GM19395 (cell line): ENCODE measurements at regions not wholly inside any gene's neighbourhood (a gene's known extent, or its start where the extent isn't known, plus 50 kb on each side); places are given as distances from the start of the nearest gene placed in this dataset.

Experiments
- ATAC-seq: cut with Tn5 transposase; IDR thresholded peaks from one replicate; pipeline ENCODE4 v1.9.1; 2021; ENCODE audit warnings: mild to moderate bottlenecking, moderate library complexity; ENCODE audit not compliant: unreplicated experiment

DNA sequence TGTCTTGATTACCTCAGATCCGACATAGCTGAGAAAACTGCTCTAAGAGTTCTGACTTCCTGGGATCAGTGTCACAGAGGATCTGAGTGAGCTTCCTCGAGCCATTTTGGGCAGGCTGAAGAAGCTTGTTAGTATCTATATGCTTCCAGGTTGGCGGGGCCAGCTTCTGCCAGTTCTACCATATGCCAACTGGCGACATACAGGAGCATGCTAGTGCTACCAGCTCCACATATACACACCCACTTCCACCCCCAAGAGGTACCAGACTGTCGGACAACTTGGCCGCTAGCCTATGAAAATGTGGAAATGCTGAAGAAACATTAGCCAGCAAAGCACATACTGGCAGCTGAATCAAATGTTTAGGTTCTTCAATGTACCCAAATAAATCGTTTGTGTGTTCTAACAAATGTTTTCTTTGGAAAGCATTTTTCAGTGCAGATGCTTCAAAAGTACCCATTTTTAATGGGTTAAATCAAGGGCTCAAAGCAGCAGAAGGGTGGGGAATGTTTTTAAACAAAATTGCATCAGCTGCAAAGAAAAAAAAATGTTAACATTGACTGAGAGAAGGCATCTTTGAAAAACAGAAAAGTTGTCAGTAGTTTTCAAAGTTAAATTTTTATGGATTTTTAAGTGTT is 163.7 kb downstream of the KLF12 start:
- ATAC-seq = no peak

- ATAC-seq = peak; percentile 100
Observed at GRCh38 chr13:73967397-73968165, 166.6 kb downstream of the KLF12 start.

GRCh38 chr13:73966331-73966730 is 167.9 kb downstream of the KLF12 start:
- ATAC-seq = no peak

DNA sequence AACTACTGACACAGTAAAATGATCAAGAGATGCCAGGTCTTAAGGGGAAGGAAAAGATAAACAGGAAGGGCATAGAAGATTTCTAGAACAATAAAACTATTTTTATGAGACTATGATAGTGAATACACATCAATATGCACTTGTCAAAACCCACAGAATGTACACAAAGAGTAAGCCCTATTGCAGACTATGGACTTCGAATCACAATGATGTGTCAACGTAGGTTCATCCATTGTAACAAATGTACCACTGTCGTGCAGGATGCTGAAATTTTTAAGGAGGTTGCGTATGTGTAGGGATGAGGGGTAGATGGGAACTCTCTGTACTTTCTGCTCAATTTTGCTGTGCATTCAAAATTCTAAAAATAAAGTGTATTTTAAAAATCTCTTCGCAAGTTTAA is 171.9 kb downstream of the KLF12 start:
- ATAC-seq = no peak

DNA sequence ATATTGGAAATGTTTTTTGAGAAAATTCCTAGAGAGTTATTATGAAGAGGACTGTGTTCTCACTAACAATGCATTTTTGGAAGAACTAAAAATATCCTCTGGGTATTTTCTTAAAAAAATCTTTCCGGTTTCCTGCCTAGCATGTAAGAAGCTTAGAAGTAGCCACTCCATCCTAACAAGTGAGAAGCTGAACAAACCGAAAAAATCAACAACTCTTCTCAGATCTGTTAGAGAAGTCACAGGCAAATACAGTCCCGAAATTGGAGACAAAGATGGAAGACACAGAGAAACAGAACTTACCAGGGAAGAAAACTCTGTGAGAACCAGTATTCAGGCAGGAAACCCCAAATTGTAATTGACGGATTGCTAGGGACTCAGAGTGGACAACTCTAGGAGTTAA is 173.0 kb downstream of the KLF12 start:
- ATAC-seq = no peak

DNA sequence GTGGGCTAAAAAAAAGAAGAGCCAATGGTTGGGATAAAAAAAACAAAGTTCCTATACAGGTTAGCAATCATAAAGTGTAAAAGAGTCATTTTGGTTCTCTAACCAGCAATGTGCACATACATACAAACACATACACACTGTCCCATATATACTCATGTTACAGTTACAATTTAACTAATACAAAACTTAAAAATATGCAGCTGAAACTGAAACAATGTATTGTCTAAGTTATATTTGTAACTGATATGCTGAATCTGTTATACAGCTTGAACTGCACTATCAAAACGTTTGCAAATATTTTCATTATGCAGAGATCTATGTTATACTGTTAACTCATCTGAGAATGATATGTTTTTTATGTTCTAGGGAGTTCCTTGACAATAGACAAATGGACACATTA is 173.7 kb downstream of the KLF12 start:
- ATAC-seq = peak; percentile 68

GRCh38 chr13:73958657-73959397 is 175.4 kb downstream of the KLF12 start:
- ATAC-seq = no peak

DNA sequence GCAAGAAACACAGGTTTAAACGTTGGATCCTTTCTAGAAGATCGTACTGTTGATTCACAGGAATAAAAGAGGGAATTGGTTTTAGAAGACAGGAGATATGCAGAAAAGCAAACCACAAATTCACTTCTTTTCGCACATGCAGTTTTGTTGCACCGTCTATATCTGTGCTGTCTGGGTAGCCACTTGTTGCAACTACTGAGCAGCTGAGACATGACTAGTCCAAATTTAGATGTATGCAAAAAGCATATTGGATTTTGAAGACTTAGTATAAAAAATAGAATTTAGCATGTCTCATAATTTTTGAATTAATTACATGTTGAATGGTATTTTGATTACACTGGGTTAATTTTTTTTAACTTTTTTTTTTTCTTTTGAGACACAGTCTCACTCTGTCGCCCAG is 176.3 kb downstream of the KLF12 start:
- ATAC-seq = no peak

- ATAC-seq = no peak
Observed at GRCh38 chr13:73956795-73957408, 177.3 kb downstream of the KLF12 start.

GRCh38 chr13:73955977-73956500 is 178.2 kb downstream of the KLF12 start:
- ATAC-seq = no peak

DNA sequence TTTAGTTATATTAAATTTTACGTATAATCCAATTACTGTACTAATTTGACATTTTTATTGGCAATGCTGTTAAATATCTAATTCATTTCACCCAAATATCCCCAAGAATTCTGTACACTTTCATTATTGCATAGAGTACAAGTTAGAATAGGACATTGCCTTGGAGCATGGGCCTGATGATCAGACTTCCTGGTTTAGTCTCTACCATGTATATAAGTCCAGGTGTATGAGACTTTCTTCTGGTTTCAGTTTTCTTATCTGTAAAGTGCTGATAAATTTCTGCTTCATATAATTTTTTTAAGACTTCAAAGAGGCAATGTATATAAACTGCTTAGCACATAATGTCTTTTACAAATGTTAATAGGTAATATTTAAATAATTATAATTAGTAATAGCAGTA is 179.4 kb downstream of the KLF12 start:
- ATAC-seq = peak; percentile 75

- ATAC-seq = no peak
Observed at GRCh38 chr13:73952648-73953047, 181.6 kb downstream of the KLF12 start.

DNA sequence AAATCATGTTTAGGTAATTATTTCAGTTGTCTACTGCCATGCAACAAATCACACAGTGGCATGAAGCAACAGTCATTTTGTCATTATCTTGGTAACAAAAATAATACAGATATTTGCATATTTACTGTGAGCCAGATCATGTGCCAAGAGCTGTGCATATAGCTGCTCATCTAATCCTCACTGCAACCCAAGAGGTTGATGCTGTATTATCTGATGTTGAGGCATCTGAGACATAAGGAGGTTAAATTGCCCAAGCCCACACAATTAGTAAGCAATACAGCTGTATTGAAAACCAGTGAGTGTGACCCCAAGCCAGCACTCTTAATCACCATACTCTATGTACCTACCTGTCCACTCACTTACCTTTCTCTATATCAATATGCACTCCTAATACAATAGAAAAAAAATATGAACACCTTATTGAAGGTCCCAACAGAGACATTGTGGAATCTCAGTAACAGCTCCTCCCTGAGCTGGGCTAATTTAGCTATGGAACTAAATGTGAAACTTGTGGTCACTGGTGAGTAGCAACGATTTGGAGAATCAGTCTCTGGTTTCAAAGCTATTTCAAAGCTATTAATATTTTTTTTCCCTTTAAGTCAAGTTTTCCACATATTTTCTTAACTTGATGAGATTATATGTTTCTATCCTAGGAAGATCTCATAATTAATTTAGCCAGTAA is 185.2 kb downstream of the KLF12 start:
- ATAC-seq = peak; percentile 65

GRCh38 chr13:73945871-73946270 is 188.3 kb downstream of the KLF12 start:
- ATAC-seq = no peak

GRCh38 chr13:73945382-73945781 is 188.8 kb downstream of the KLF12 start:
- ATAC-seq = no peak

GRCh38 chr13:73943965-73944233 is 190.3 kb downstream of the KLF12 start:
- no peak for ATAC-seq

DNA sequence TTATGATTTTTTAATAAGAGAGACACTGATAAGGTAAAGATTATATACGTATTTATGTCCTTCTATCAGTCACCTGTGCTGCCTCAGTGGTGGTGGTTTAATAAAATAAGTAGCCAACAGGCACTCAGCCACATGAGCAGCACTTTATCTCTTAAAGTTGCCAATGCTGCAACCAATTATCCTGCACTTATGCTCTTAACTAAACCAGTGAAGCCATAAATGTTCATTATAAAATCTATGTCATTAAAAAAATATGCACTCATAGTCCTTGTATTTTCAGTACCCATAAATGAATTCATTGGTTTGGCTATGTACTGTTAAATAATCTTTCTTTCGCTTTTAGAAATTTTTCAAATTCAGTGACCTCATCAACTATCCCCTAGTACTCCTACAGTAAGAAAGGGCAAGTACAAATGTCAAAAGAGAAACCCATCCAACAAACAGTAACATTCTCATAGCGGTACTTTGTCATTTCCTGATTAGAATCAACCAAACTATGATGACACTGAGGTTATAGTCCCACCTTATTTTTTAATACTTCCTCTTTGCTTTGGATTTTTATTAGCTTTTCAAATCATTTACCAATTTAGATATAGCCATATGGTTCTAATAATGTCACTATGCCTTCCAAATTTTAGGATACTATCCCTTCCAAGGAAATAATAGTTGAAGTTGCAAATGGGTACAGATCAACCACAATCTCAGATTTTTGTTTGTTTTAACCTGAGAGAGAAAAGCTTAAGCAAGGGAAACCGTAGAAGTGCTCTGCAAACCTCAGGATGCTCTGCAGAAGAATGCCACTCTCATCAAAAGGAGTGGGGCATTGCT is 190.9 kb downstream of the KLF12 start:
- peak; percentile 66 for ATAC-seq

DNA sequence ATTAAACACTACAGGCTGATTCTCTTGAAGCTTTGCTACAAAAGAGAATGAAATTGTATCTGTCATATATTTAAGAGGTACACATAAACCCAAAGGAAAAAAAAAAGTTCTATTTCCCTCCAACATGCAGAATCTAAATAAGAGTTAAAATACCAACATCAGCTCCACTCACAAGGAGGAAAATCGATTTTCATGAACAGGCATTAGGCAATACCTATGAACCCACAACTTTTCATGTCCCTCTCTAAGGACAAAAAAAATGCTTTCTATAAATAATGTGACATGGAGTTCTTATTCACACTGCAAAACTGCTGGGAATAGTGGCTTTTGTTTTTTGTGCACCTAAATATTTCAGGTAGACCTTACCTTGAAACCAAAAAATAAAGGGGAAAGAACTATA is 192.5 kb downstream of the KLF12 start:
- ATAC-seq = no peak

- ATAC-seq = no peak
Observed at GRCh38 chr13:73940098-73940497, 194.1 kb downstream of the KLF12 start.

DNA sequence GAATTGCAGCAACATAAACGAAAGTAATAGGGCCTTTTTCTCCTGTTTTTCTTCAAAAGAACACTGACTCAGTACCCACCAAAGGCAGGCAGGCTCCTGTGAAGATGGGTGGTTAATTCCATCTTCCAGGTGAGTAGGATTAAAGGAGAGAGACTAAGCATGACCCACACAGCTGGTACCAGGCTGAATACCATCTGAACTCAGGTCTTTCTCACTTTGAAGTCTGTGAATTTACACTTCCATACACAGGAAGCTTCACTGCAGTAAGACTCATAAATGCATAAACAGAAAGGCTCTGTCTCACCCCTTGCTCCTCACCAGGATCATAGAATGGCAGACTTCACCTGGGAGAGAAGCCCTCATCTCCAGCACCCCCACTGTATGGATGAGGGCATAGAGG is 194.6 kb downstream of the KLF12 start:
- ATAC-seq = no peak
